Type B pancreatic cell (in vitro differentiated cells): ENCODE measurements at regions not wholly inside any gene's neighbourhood (a gene's known extent, or its start where the extent isn't known, plus 50 kb on each side); places are given as distances from the start of the nearest gene placed in this dataset.

Experiments
- DNase-seq: peaks from one replicate; pipeline ENCODE4 v3.0.0; 2021; ENCODE audit warnings: mixed read lengths; ENCODE audit not compliant: unreplicated experiment; ENCODE audit errors: extremely low spot score
- H3K27ac Mint-ChIP-seq: 2 replicates; pipeline ENCODE4 v1.8.0; 2021; ENCODE audit warnings: mild to moderate bottlenecking, mixed read lengths
- H3K27me3 Mint-ChIP-seq: 2 replicates; pipeline ENCODE4 v1.8.0; 2021; ENCODE audit warnings: mixed read lengths
- H3K36me3 Mint-ChIP-seq: 2 replicates; pipeline ENCODE4 v1.8.0; 2021; ENCODE audit warnings: mixed read lengths
- H3K4me1 Mint-ChIP-seq: one replicate; pipeline ENCODE4 v1.8.0; 2021; ENCODE audit warnings: mixed read lengths; ENCODE audit not compliant: unreplicated experiment
- H3K4me3 Mint-ChIP-seq: 2 replicates; pipeline ENCODE4 v1.8.0; 2021; ENCODE audit warnings: mild to moderate bottlenecking, mixed read lengths
- H3K9me3 Mint-ChIP-seq: 2 replicates; pipeline ENCODE4 v1.8.0; 2021; ENCODE audit warnings: mixed read lengths
- CTCF ChIP-seq: fragments of 200-600 bp; sonication (generic); conservative IDR thresholded peaks from 2 replicates; pipeline ENCODE4 v1.5.0; 2021; ENCODE audit warnings: antibody characterized with exemption, mild to moderate bottlenecking

DNA sequence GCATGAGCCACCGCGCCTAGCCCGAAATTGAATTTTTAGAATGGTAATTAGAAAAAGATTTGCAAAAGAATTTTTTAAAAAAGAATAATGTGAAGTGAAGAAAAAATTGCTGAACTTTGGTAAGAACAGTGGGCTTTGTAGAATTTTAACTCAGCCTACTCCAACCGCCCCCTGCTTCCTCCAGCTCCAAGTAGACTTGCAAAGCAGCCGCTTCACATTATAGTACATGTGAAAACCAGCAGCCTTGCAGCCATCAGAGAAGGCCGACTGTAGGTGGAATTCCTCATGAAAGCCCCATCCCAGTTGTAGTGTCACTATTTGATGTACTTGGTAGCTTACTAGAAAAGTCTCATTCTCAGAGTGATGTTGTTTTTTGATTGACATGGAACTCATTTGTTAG lies 835.6 kb downstream of the TBC1D32 start:
- no peak for TF ChIP-seq CTCF

DNA sequence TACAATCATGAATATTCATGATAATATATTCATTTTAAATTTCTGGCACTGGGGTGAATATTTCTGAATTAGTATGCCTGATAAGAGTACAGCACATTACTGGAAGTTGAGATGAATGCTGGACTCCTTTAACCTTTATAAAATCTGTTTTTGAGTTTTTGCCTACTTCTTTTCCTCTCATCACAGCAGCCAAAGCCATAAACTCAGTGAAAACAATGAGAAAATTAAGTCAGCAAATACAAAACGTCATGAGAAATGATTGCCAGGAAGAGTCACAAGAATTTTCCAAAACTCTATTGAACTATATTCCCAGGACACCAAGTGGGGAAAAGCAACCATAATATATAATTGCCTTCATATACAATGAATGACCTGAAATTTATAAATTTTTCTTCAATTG lies 837.6 kb downstream of the TBC1D32 start:
- H3K4me3 Mint-ChIP-seq: no peak overlapping the region
- TF ChIP-seq CTCF: no peak
- H3K4me1 Mint-ChIP-seq: no peaks in the 10 kb centered on the region
- no peak overlapping the region for H3K27ac Mint-ChIP-seq
- no peak for DNase-seq
- no peaks in the 10 kb centered on the region for H3K27me3 Mint-ChIP-seq
- H3K9me3 Mint-ChIP-seq: no peaks in the 10 kb centered on the region
- no peaks in the 10 kb centered on the region for H3K36me3 Mint-ChIP-seq

More for the DNA sequence above, 835.6 kb downstream of the TBC1D32 start:
- DNase-seq: no peak
- Mint-ChIP-seq H3K27me3 (no peaks in the 10 kb centered on the region), H3K36me3 (no peaks in the 10 kb centered on the region), H3K9me3 (no peaks in the 10 kb centered on the region), H3K4me3 (no peak overlapping the region), H3K4me1 (no peaks in the 10 kb centered on the region), H3K27ac (no peak overlapping the region)

DNA sequence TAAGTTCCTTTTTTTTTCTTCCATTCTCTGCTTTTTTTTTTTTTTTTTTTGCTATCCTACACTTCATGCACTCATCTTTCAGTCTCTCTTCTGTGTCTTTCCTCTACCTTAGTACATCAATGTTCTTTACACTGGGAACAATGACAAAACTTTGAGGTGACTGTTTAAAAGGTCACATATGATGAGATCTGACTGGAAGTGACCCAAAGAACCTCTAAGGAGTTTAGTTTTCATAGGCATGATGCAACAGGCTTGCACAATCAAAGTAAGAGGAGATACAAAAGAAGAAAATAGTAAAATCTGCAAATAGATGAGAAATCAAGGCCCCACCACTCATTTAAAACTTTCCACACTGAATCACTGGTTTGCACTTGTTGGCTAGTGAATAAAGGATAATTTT lies 840.8 kb downstream of the TBC1D32 start:
- no peaks in the 10 kb centered on the region for H3K9me3 Mint-ChIP-seq
- no peak for DNase-seq

DNA sequence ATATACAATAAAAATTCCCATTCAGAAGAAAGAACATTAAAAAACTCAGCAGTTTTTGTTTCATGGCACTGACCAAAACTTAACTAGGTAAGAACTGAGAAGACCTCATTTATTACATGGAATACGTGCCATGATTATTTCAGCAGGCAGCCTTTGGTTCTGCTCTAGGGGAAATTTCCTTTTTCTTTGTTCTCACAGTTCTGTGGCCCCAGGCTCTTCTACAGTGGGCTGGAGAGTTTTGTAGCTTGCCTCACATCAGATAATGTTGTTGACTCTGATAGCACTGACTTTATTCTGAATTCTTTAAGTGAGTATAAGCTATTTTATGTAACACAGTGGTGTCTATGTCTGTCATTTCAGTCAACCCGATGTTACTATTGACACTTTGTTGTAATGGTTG lies 844.3 kb downstream of the TBC1D32 start:
- Mint-ChIP-seq H3K27ac (no peak overlapping the region), H3K36me3 (no peaks in the 10 kb centered on the region), H3K9me3 (no peaks in the 10 kb centered on the region), H3K4me3 (no peak overlapping the region), H3K27me3 (no peaks in the 10 kb centered on the region), H3K4me1 (no peaks in the 10 kb centered on the region)
- no peak for TF ChIP-seq CTCF
- DNase-seq: no peak

More for the DNA sequence above, 840.8 kb downstream of the TBC1D32 start:
- no peak for TF ChIP-seq CTCF
- no peak overlapping the region for H3K4me3 Mint-ChIP-seq
- H3K4me1 Mint-ChIP-seq: no peaks in the 10 kb centered on the region
- no peak overlapping the region for H3K27ac Mint-ChIP-seq
- H3K36me3 Mint-ChIP-seq: no peaks in the 10 kb centered on the region
- no peaks in the 10 kb centered on the region for H3K27me3 Mint-ChIP-seq

GRCh38 chr6:120484146-120484545 lies 850.1 kb downstream of the TBC1D32 start:
- DNase-seq: no peak
- H3K4me3 Mint-ChIP-seq: no peak overlapping the region
- no peaks in the 10 kb centered on the region for H3K27me3 Mint-ChIP-seq
- TF ChIP-seq CTCF: no peak
- no peaks in the 10 kb centered on the region for H3K36me3 Mint-ChIP-seq
- peaks cover 4% of the 10 kb centered on the region for H3K9me3 Mint-ChIP-seq
- H3K27ac Mint-ChIP-seq: no peak overlapping the region
- H3K4me1 Mint-ChIP-seq: no peaks in the 10 kb centered on the region

DNA sequence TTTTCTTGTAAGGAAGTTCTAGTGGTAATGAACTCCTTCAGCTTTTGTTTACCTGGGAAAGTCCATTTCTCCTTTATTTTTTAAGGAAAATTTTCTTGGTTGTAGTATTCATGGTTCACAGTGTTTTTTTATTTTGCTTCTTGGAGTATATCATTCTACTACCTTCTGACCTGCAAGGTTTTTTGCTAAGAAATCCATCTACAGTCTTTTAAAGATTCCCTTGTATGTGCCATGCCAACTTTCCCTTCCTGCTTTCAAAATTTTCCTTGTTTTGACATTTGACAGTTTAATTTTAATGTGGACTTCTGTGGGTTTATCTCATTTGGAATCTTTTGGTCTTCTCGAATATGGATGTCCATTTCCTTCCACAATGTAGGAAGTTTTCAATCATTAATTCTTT lies 855.6 kb downstream of the TBC1D32 start:
- no peak overlapping the region for H3K4me3 Mint-ChIP-seq
- H3K36me3 Mint-ChIP-seq: no peaks in the 10 kb centered on the region
- H3K27ac Mint-ChIP-seq: no peak overlapping the region

More for the DNA sequence above, 855.6 kb downstream of the TBC1D32 start:
- TF ChIP-seq CTCF: no peak
- Mint-ChIP-seq H3K4me1 (no peaks in the 10 kb centered on the region), H3K9me3 (peaks cover 8% of the 10 kb centered on the region), H3K27me3 (no peaks in the 10 kb centered on the region)
- no peak for DNase-seq
